ENCODE measurements at regions not wholly inside any gene's neighbourhood (a gene's known extent, or its start where the extent isn't known, plus 50 kb on each side); places are given as distances from the start of the nearest gene placed in this dataset.

DNA sequence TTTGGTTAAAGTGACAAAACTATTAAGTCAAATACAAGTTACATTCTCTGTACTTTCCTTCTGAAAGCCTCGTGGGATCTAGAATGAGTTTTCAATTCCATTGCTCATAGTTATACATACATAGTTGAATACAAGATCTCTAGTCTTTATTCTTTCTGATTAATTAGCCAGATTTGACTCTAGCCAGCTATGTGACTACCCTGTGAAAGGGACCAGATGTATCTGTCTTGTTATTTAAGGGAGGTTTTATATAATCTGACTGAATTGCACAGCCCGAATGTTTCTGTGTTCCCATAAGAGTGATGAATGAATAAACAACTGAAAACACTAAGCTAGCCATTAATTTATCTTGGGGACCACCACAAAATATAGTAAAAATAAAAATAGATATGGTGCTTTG lies 166.7 kb downstream of the TMEM167A start:
- no peak overlapping the region for H3K4me2 ChIP-seq (ENCODE audit: low read length)
- POLR2A ChIA-PET: no interaction called here
- H3K27ac ChIP-seq (ENCODE audit: low read depth, low read length, poor library complexity, severe bottlenecking): no peak overlapping the region
- TF ChIP-seq EZH2phosphoT487 (IDR thresholded peaks at IDR 0.05; ENCODE audit: borderline replicate concordance, low read depth, low read length): no peak
- TF ChIP-seq, protein P1, sequence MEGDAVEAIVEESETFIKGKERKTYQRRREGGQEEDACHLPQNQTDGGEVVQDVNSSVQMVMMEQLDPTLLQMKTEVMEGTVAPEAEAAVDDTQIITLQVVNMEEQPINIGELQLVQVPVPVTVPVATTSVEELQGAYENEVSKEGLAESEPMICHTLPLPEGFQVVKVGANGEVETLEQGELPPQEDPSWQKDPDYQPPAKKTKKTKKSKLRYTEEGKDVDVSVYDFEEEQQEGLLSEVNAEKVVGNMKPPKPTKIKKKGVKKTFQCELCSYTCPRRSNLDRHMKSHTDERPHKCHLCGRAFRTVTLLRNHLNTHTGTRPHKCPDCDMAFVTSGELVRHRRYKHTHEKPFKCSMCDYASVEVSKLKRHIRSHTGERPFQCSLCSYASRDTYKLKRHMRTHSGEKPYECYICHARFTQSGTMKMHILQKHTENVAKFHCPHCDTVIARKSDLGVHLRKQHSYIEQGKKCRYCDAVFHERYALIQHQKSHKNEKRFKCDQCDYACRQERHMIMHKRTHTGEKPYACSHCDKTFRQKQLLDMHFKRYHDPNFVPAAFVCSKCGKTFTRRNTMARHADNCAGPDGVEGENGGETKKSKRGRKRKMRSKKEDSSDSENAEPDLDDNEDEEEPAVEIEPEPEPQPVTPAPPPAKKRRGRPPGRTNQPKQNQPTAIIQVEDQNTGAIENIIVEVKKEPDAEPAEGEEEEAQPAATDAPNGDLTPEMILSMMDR (conservative IDR thresholded peaks at IDR 0.05; ENCODE audit: low read length): no peak
- no peaks in the 10 kb centered on the region; the same call in 1 of the 2 replicates for H3K9me2 ChIP-seq (ENCODE audit: insufficient read depth, low read length)
- intact Hi-C loops (cut with micrococcal nuclease; ENCODE audit: unreplicated experiment): no loop called here
- no peak overlapping the region for H3K4me3 ChIP-seq (ENCODE audit: low read depth, low read length, poor library complexity, severe bottlenecking)
- H3K79me2 ChIP-seq (ENCODE audit: insufficient read depth, low read depth, low read length): no peaks in the 10 kb centered on the region
- H3K9me3 ChIP-seq (ENCODE audit: low read length): no peaks in the 10 kb centered on the region
- no peaks in the 10 kb centered on the region for H3K4me1 ChIP-seq (ENCODE audit: insufficient read depth, low read length, poor library complexity, severe bottlenecking)
- DNase-seq (ENCODE audit: low spot score): no peak
- H4K20me1 ChIP-seq (ENCODE audit: insufficient read depth, low read length): no peaks in the 10 kb centered on the region
- H2AFZ ChIP-seq (ENCODE audit: low read length): no peak overlapping the region
- BruUV-seq (replicated peaks): no TSS peak
- no peaks in the 10 kb centered on the region for H3K36me3 ChIP-seq (ENCODE audit: insufficient read depth, low read length)
- CTCF ChIA-PET (ENCODE audit: unreplicated experiment): no interaction called here

DNA sequence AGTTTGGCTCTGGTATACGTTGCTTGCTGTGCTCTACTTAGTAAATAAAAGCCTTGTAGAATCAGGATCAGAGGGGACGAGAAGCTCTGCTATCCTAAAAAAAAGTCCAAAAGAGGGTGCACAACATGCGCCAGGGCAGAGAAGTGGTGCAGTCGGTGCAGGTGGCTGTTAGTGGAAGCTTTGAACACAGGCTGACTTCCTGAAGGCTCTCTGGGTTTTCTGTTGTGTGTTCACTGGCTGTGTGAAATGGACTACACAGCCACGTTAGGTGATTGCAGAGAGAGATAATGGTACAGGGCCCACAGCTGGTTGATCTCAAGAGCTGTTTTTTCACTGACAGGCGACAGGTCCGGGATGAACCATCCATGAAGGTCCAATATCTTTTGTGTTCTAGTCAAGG lies 167.4 kb downstream of the TMEM167A start:
- H3K79me2 ChIP-seq (ENCODE audit: insufficient read depth, low read depth, low read length): no peaks in the 10 kb centered on the region
- no peak for DNase-seq (ENCODE audit: low spot score)
- BruUV-seq (replicated peaks): no TSS peak
- TF ChIP-seq, protein P1 (conservative IDR thresholded peaks at IDR 0.05; ENCODE audit: low read length): no peak
- no peak for TF ChIP-seq EZH2phosphoT487 (IDR thresholded peaks at IDR 0.05; ENCODE audit: borderline replicate concordance, low read depth, low read length)
- no peaks in the 10 kb centered on the region for H4K20me1 ChIP-seq (ENCODE audit: insufficient read depth, low read length)
- ChIA-PET POLR2A (no interaction called here), CTCF (ENCODE audit: unreplicated experiment) (no interaction called here)
- no peak overlapping the region for H3K27ac ChIP-seq (ENCODE audit: low read depth, low read length, poor library complexity, severe bottlenecking)
- H3K36me3 ChIP-seq (ENCODE audit: insufficient read depth, low read length): no peaks in the 10 kb centered on the region
- H2AFZ ChIP-seq (ENCODE audit: low read length): no peak overlapping the region
- H3K9me2 ChIP-seq (ENCODE audit: insufficient read depth, low read length): no peaks in the 10 kb centered on the region; the same call in 1 of the 2 replicates
- no peaks in the 10 kb centered on the region for H3K9me3 ChIP-seq (ENCODE audit: low read length)
- no peaks in the 10 kb centered on the region for H3K4me1 ChIP-seq (ENCODE audit: insufficient read depth, low read length, poor library complexity, severe bottlenecking)
- no peak overlapping the region for H3K4me2 ChIP-seq (ENCODE audit: low read length)
- intact Hi-C loops (cut with micrococcal nuclease; ENCODE audit: unreplicated experiment): no loop called here
- no peak overlapping the region for H3K4me3 ChIP-seq (ENCODE audit: low read depth, low read length, poor library complexity, severe bottlenecking)

DNA sequence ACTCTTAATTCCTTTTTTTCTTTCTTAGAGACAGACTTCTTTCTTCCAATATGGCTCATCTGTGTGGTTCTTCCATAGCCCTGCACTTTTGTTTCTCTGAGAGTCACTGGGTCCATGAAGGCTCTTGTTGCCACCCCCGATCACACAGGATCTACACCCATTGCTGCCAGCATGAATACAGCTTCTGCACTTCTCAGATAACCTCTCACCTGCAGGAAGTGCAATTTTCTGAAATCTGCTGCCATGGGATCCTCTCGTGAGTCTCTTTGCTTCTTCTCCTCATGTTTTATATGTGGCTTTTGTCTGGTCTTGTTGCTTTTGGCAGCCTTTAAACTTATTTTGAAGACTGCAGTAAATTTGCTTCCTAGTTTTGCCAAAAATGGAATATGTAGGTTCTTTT lies 171.2 kb downstream of the TMEM167A start:
- no peaks in the 10 kb centered on the region for H3K4me1 ChIP-seq (ENCODE audit: insufficient read depth, low read length, poor library complexity, severe bottlenecking)
- H3K4me2 ChIP-seq (ENCODE audit: low read length): no peak overlapping the region
- H4K20me1 ChIP-seq (ENCODE audit: insufficient read depth, low read length): no peaks in the 10 kb centered on the region
- H3K9me3 ChIP-seq (ENCODE audit: low read length): peaks cover 4% of the 10 kb centered on the region; the same call in 1 of the 2 replicates
- no peak for DNase-seq (ENCODE audit: low spot score)
- POLR2A ChIA-PET: no interaction called here
- H3K9me2 ChIP-seq (ENCODE audit: insufficient read depth, low read length): no peaks in the 10 kb centered on the region; the same call in 1 of the 2 replicates
- H3K36me3 ChIP-seq (ENCODE audit: insufficient read depth, low read length): no peaks in the 10 kb centered on the region
- no peaks in the 10 kb centered on the region for H3K79me2 ChIP-seq (ENCODE audit: insufficient read depth, low read depth, low read length)
- BruUV-seq (replicated peaks): no TSS peak
- no peak overlapping the region for H3K27ac ChIP-seq (ENCODE audit: low read depth, low read length, poor library complexity, severe bottlenecking)
- intact Hi-C loops (cut with micrococcal nuclease; ENCODE audit: unreplicated experiment): no loop called here
- TF ChIP-seq EZH2phosphoT487 (IDR thresholded peaks at IDR 0.05; ENCODE audit: borderline replicate concordance, low read depth, low read length): no peak
- TF ChIP-seq, protein P1 (conservative IDR thresholded peaks at IDR 0.05; ENCODE audit: low read length): no peak
- CTCF ChIA-PET (ENCODE audit: unreplicated experiment): no interaction called here
- H3K4me3 ChIP-seq (ENCODE audit: low read depth, low read length, poor library complexity, severe bottlenecking): no peak overlapping the region
- no peak overlapping the region for H2AFZ ChIP-seq (ENCODE audit: low read length)
